IMR-90 (cell line): ENCODE measurements at regions not wholly inside any gene's neighbourhood (a gene's known extent, or its start where the extent isn't known, plus 50 kb on each side); places are given as distances from the start of the nearest gene placed in this dataset.

Source experiments
- ATAC-seq: fragments of 200-7000 bp; cut with Tn5 transposase; 2 replicates; pipeline ENCODE4 v1.9.1; 2020; ENCODE audit warnings: low read depth, mild to moderate bottlenecking, moderate library complexity
- BruUV-seq: library from RNA; stranded (reverse); fragments of 400-500 nt; replicated peaks from 2 replicates; lab custom pipeline; 2021; lab: Mats Ljungman, UMichigan
- CTCF ChIA-PET: fragments of 300-600 bp; formaldehyde crosslinking; extraction: SDS; loops from one replicate; lab custom pipeline; 2021; ENCODE audit warnings: antibody characterized with exemption; lab: Yijun Ruan, JAX
- POLR2A ChIA-PET: fragments of 300-600 bp; sonication (Branson Sonifier 250); formaldehyde crosslinking; loops from one replicate; lab custom pipeline; 2022; ENCODE audit warnings: antibody characterized with exemption; ENCODE audit not compliant: unreplicated experiment; lab: Charles Lee
- DNase-seq: peaks from one replicate; pipeline ENCODE4 v3.0.0; 2013
- H2AFZ ChIP-seq: replicated peaks from 2 replicates; pipeline ENCODE3; 2013; ENCODE audit warnings: low read length, mild to moderate bottlenecking; ENCODE audit not compliant: poor library complexity
- H2AK5ac ChIP-seq: 2 replicates; pipeline ENCODE4 v1.6.1; 2013; ENCODE audit warnings: low read depth, low read length, inconsistent platforms
- H2AK9ac ChIP-seq: replicated peaks from 2 replicates; pipeline ENCODE3; 2013; ENCODE audit warnings: mild to moderate bottlenecking, low read depth, low read length, moderate library complexity; ENCODE audit not compliant: poor library complexity
- H2BK120ac ChIP-seq: 2 replicates; pipeline ENCODE4 v1.6.1; 2013; ENCODE audit warnings: low read depth, low read length, inconsistent platforms
- H2BK15ac ChIP-seq: 3 replicates; pipeline ENCODE4 v1.6.1; 2013; ENCODE audit warnings: low read depth, low read length, inconsistent platforms
- H2BK20ac ChIP-seq: 2 replicates; pipeline ENCODE4 v1.6.1; 2013; ENCODE audit warnings: low read depth, mild to moderate bottlenecking, inconsistent platforms, low read length, moderate library complexity
- H2BK5ac ChIP-seq: 2 replicates; pipeline ENCODE4 v1.6.1; 2013; ENCODE audit warnings: mild to moderate bottlenecking, low read depth, low read length, inconsistent platforms; ENCODE audit not compliant: poor library complexity, severe bottlenecking
- H3K14ac ChIP-seq: replicated peaks from 2 replicates; pipeline ENCODE4 v1.6.1; 2013; ENCODE audit warnings: low read depth, low read length, inconsistent platforms
- H3K18ac ChIP-seq: 2 replicates; pipeline ENCODE4 v1.6.1; 2013; ENCODE audit warnings: low read depth, low read length, control low read depth
- H3K23ac ChIP-seq: 2 replicates; pipeline ENCODE4 v1.6.1; 2013; ENCODE audit warnings: low read depth, low read length, inconsistent platforms
- H3K27ac ChIP-seq: 2 replicates; pipeline ENCODE4 v1.5.1; 2013; ENCODE audit warnings: mild to moderate bottlenecking, control low read depth, low read length; ENCODE audit not compliant: insufficient read depth
- H3K27me3 ChIP-seq: 2 replicates; pipeline ENCODE4 v1.6.1; 2013; ENCODE audit warnings: low read length; ENCODE audit not compliant: control insufficient read depth, insufficient read depth
- H3K36me3 ChIP-seq: 2 replicates; pipeline ENCODE4 v1.6.1; 2013; ENCODE audit warnings: low read length, mixed read lengths; ENCODE audit not compliant: control insufficient read depth, insufficient read depth
- H3K4ac ChIP-seq: 2 replicates; pipeline ENCODE4 v1.6.1; 2013; ENCODE audit warnings: low read depth, low read length, inconsistent platforms
- H3K4me1 ChIP-seq: 2 replicates; pipeline ENCODE4 v1.6.1; 2013; ENCODE audit warnings: low read length, mixed read lengths; ENCODE audit not compliant: control insufficient read depth, insufficient read depth
- H3K4me2 ChIP-seq: 2 replicates; pipeline ENCODE4 v1.6.1; 2013; ENCODE audit warnings: low read depth, mild to moderate bottlenecking, control low read depth, low read length, moderate library complexity
- H3K4me3 ChIP-seq: 2 replicates; pipeline ENCODE4 v1.5.1; 2013; ENCODE audit warnings: low read depth, mild to moderate bottlenecking, control low read depth, low read length, moderate library complexity; ENCODE audit not compliant: insufficient read depth
- H3K56ac ChIP-seq: 2 replicates; pipeline ENCODE4 v1.6.1; 2013; ENCODE audit warnings: low read length, inconsistent platforms; ENCODE audit not compliant: insufficient read depth; ENCODE audit errors: extremely low read depth
- H3K79me1 ChIP-seq, 2 experiments: 2 replicates each; pipeline ENCODE4 v1.6.1; 2013; ENCODE audit warnings: low read length in 2 of 2, inconsistent platforms in 1 of 2, low read depth in 1 of 2
- H3K9ac ChIP-seq: 2 replicates; pipeline ENCODE4 v1.6.1; 2013; ENCODE audit warnings: low read depth, low read length, control low read depth
- H3K9me1 ChIP-seq: 2 replicates; pipeline ENCODE4 v1.6.1; 2013; ENCODE audit warnings: low read length, inconsistent platforms; ENCODE audit not compliant: insufficient read depth
- H3K9me3 ChIP-seq: 2 replicates; pipeline ENCODE4 v1.6.1; 2013; ENCODE audit warnings: low read length; ENCODE audit not compliant: control insufficient read depth, insufficient read depth
- H4K20me1 ChIP-seq: 2 replicates; pipeline ENCODE4 v1.6.1; 2013; ENCODE audit warnings: low read length, inconsistent platforms; ENCODE audit not compliant: insufficient read depth
- H4K5ac ChIP-seq: 2 replicates; pipeline ENCODE4 v1.6.1; 2013; ENCODE audit warnings: mild to moderate bottlenecking, low read depth, low read length, control low read depth
- H4K8ac ChIP-seq, 2 experiments: 2 replicates each; pipeline ENCODE4 v1.6.1; 2013; ENCODE audit warnings: low read depth in 2 of 2, low read length in 2 of 2, control low read depth in 1 of 2, inconsistent platforms in 1 of 2
- H4K91ac ChIP-seq: 2 replicates; pipeline ENCODE4 v1.6.1; 2013; ENCODE audit warnings: low read depth, low read length, inconsistent platforms; ENCODE audit not compliant: insufficient read depth
- BHLHE40 ChIP-seq: fragments of 150-350 bp; IDR thresholded peaks from 2 replicates; pipeline ENCODE4 v1.6.1; 2016; ENCODE audit warnings: mild to moderate bottlenecking, low read depth, low read length
- CEBPB ChIP-seq: IDR thresholded peaks from 2 replicates; pipeline ENCODE4 v1.6.1; 2012; ENCODE audit warnings: low read depth, low read length, improper control_type of control experiment
- ELK1 ChIP-seq: fragments of 150-350 bp; IDR thresholded peaks from 2 replicates; pipeline ENCODE4 v1.6.1; 2016; ENCODE audit warnings: low read depth, mild to moderate bottlenecking, low read length, moderate library complexity, borderline replicate concordance
- MAZ ChIP-seq: IDR thresholded peaks from 2 replicates; pipeline ENCODE4 v1.6.1; 2012; ENCODE audit warnings: low read depth, mild to moderate bottlenecking, low read length, improper control_type of control experiment, moderate library complexity, borderline replicate concordance
- MXI1 ChIP-seq: IDR thresholded peaks from 2 replicates; pipeline ENCODE4 v1.6.1; 2012; ENCODE audit warnings: low read depth, mild to moderate bottlenecking, low read length, moderate library complexity, borderline replicate concordance
- NFE2L2 ChIP-seq: fragments of 150-350 bp; IDR thresholded peaks from 2 replicates; pipeline ENCODE4 v1.6.1; 2016; ENCODE audit warnings: low read depth, mild to moderate bottlenecking, low read length
- POLR2A ChIP-seq: IDR thresholded peaks from 2 replicates; pipeline ENCODE4 v1.6.1; 2012; ENCODE audit warnings: mild to moderate bottlenecking, low read depth, low read length
- RAD21 ChIP-seq: IDR thresholded peaks from 2 replicates; pipeline ENCODE4 v1.6.1; 2012; ENCODE audit warnings: low read length, improper control_type of control experiment
- RCOR1 ChIP-seq: IDR thresholded peaks from 2 replicates; pipeline ENCODE4 v1.6.1; 2012; ENCODE audit warnings: mild to moderate bottlenecking, low read length, improper control_type of control experiment; ENCODE audit not compliant: insufficient replicate concordance
- RFX5 ChIP-seq: IDR thresholded peaks from 2 replicates; pipeline ENCODE4 v1.8.0; 2012; ENCODE audit warnings: low read depth, mild to moderate bottlenecking, low read length, moderate library complexity
- SMC3 ChIP-seq: fragments of 150-350 bp; IDR thresholded peaks from 2 replicates; pipeline ENCODE4 v1.6.1; 2016; ENCODE audit warnings: low read depth, mild to moderate bottlenecking, antibody characterized with exemption, low read length, moderate library complexity
- USF2 ChIP-seq: fragments of 150-350 bp; IDR thresholded peaks from 2 replicates; pipeline ENCODE4 v1.6.1; 2017; ENCODE audit warnings: mild to moderate bottlenecking, antibody characterized with exemption, low read length, low read depth
- WGBS, 2 experiments: methylation state at CpG; one replicate each; pipeline versions ENCODE4 v1.1.5 to v1.1.7; 2013; ENCODE audit warnings: missing lambda C conversion rate in 2 of 2; ENCODE audit not compliant: insufficient read length in 1 of 2; ENCODE audit errors: extremely low coverage in 2 of 2; 5-methylcytosine and 5-hydroxymethylcytosine counted together
- dilution Hi-C: fragments of 300-500 bp; cut with HindIII; formaldehyde crosslinking; loops from one replicate; pipeline ENCODE4 v1.14.3; 2018; ENCODE audit warnings: low sequenced_read_pairs; ENCODE audit not compliant: unreplicated experiment
- in situ Hi-C: fragments of 300-500 bp; cut with MboI; formaldehyde crosslinking; loops from 3 replicates; pipeline ENCODE4 v1.14.3; 2019; ENCODE audit warnings: low sequenced_read_pairs, inconsistent platforms, mixed read lengths
- intact Hi-C: fragments of 100-400 bp; cut with micrococcal nuclease; formaldehyde crosslinking; loops from 2 replicates; pipeline ENCODE4 v1.10.0; 2022

DNA sequence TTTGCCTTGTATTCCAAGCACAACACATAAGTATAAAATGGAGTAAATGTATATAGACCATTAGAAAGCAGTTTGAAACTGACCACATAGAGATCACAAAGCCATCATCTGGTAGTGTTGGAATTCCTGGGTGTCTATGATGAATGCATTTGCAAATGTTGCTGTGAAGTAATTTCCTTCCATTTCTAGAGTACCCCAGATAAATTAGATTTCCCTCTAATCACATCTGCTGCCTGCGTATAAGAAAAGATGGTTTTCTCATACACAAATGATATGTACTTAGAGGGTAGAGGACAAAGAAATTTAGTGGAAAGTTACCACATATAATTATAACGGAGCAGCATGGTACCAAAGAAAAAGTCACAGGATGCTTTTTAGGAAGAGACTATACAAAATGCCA, 1117.8 kb downstream of the IGSF11 start:
- intact Hi-C loops (no loop called here), in situ Hi-C loops (no loop called here), dilution Hi-C loops (no loop called here)
- Histone ChIP-seq H3K9me1 (no peaks in the 10 kb centered on the region), H2BK20ac (no peak overlapping the region), H4K8ac (no peak overlapping the region), H3K14ac (no peak overlapping the region), H3K56ac (no peak overlapping the region), H2AK9ac (no peak overlapping the region), H3K79me1 (no peaks in the 10 kb centered on the region), H3K4me2 (no peak overlapping the region), H2BK15ac (no peak overlapping the region), H4K91ac (no peak overlapping the region), H3K9ac (no peak overlapping the region), H3K27me3 (no peaks in the 10 kb centered on the region), H3K23ac (no peak overlapping the region), H2BK120ac (no peak overlapping the region), H2AK5ac (no peak overlapping the region), H4K5ac (no peak overlapping the region), H3K4me3 (no peak overlapping the region), H3K4ac (no peak overlapping the region), H2AFZ (no peak overlapping the region), H3K18ac (no peak overlapping the region), H2BK5ac (no peak overlapping the region), H3K27ac (no peak overlapping the region), H3K4me1 (peaks cover 4% of the 10 kb centered on the region), H4K20me1 (no peaks in the 10 kb centered on the region), H3K9me3 (no peaks in the 10 kb centered on the region), H3K36me3 (0 out of 2 replicates have a peak, but pooled peaks cover 2% of the 10 kb centered on the region)
- TF ChIP-seq NFE2L2, result no peak
- TF ChIP-seq BHLHE40, result no peak
- no peak for TF ChIP-seq RAD21
- TF ChIP-seq ELK1, result no peak
- TF ChIP-seq USF2, result no peak
- TF ChIP-seq MAZ, result no peak
- TF ChIP-seq POLR2A, result no peak
- TF ChIP-seq MXI1, result no peak
- TF ChIP-seq SMC3, result no peak
- no peak for TF ChIP-seq CEBPB
- no peak for TF ChIP-seq RFX5
- no peak for TF ChIP-seq RCOR1
- no peak for DNase-seq
- no CpG with 5 or more reads among the region's 2 CpGs for WGBS, 2 experiments
- ATAC-seq, result no peak
- POLR2A ChIA-PET, result no interaction called here
- CTCF ChIA-PET, result no interaction called here
- BruUV-seq, result no TSS peak
